HG03520 (cell line): ENCODE measurements at regions not wholly inside any gene's neighbourhood (a gene's known extent, or its start where the extent isn't known, plus 50 kb on each side); places are given as distances from the start of the nearest gene placed in this dataset.

Experiments
- ATAC-seq: cut with Tn5 transposase; IDR thresholded peaks from one replicate; pipeline ENCODE4 v1.9.1; 2021; ENCODE audit warnings: mild to moderate bottlenecking, moderate library complexity; ENCODE audit not compliant: unreplicated experiment

GRCh38 chr2:120912101-120912985, 176.7 kb downstream of the GLI2 start:
- ATAC-seq, result no peak

DNA sequence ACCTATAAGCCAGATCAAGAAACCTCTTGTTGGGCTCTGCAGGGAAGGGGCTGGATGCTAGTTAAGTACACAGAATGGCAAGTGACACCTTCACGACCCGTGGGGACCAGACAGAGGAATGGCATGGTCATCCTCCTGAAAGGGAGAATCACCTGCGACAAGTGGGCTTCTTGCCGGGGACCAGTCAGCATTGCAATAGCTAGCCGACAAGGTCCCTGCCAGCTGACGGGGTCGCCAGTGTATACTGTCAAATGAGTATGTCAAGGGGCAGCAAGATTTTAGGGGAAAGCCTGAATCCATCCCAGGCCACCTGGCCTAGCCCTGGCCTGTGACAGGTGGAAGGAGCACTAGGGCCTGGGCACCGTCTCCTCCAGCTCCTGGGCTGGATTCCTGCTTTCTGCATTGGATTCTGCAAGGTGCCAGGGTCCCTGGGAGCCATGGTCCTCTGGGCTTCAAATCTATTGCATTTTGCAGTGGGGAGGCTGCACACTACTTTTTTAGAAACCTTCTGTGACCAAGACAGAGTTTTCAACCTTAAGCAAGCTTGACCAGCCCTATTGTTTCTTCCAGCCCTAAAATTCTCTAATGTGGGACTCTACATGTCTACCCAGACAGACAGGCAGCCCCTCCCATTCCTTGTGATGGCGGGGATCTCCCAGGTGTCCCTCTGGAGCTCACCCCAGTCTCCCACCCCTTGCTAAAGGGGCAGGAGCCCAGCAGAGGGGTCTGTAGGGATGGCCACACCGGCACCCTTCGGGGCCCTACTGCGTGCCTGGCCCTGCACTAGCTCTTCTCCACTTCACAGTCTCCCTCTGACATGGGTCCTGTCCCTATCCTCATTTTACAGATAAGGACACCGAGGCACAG, 178.5 kb downstream of the GLI2 start:
- no peak for ATAC-seq

- no peak for ATAC-seq
Measured at GRCh38 chr2:120914839-120915521, 179.3 kb downstream of the GLI2 start.

DNA sequence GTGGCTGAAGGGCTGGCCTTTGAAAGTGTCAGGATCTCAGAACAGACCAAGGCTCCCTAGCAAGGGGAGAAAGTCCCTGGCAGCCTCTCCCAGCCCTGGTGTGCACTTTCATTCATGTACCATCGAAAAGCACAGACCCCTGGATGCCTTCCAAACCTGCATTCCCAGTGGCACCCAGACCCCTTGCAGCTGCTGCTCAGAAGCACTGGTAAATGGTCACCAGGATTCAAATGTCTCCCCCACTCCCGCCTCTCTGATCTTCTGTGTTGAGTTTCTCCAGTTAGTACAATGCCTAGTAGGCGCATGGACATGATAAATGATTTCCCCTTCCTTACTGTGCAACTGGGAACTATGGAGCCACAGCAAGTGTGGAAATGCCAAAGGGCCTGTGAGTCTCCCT, 180.0 kb downstream of the GLI2 start:
- ATAC-seq, result no peak

- ATAC-seq, result no peak
Measured at GRCh38 chr2:120916446-120916845, 180.8 kb downstream of the GLI2 start.

GRCh38 chr2:120917886-120918285, 182.2 kb downstream of the GLI2 start:
- no peak for ATAC-seq

DNA sequence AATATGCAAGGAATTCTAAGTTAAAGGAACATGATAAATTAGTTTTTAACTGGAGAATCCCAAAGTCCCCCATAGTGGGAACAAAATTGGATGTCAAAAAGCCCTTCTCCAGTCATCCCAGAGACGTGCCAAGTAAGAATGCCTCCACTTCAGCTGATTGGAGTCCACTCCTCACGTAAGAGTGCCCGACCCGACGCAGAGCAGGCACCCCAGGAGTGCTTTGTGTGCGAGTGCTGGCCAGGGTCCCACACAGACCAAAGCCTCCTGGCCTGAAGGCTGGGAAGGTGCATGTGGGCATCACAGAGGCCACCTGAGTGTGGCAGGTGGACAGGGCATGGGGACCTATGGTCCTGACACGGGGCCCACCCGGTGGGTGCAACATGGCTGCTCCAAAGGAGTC, 183.5 kb downstream of the GLI2 start:
- no peak for ATAC-seq

DNA sequence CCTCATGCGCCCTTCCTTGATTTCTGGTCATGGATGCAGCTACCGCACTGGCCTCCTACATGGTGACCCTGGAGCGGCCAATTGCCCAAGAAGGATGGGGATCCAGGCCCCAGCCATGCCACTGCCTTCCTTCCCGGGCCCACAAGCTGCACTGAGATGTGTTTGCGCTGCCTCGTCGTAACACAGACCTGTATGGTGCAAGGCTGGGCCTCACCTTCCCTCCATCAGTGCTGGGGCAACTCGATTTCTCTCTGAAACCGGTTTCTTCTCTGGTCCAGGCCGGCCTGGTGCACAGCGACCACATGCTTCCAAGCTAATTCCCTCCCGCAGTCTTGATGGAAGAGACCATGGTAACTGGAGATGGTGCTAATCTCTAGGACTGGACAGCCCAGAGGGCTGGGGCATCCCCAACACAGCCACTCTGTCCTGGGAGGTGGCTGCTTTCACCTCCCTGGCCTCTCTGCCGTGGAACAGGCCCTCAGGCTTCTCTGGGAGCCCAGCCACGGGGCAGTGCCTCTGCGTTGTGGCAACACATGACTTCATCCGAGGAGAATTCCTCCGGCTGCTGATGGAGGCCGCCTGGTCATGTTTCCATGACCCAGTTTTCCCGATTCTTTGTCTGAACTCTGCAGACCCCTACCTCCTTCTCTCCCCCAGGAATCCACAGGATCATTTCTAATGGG, 184.2 kb downstream of the GLI2 start:
- ATAC-seq, result no peak

DNA sequence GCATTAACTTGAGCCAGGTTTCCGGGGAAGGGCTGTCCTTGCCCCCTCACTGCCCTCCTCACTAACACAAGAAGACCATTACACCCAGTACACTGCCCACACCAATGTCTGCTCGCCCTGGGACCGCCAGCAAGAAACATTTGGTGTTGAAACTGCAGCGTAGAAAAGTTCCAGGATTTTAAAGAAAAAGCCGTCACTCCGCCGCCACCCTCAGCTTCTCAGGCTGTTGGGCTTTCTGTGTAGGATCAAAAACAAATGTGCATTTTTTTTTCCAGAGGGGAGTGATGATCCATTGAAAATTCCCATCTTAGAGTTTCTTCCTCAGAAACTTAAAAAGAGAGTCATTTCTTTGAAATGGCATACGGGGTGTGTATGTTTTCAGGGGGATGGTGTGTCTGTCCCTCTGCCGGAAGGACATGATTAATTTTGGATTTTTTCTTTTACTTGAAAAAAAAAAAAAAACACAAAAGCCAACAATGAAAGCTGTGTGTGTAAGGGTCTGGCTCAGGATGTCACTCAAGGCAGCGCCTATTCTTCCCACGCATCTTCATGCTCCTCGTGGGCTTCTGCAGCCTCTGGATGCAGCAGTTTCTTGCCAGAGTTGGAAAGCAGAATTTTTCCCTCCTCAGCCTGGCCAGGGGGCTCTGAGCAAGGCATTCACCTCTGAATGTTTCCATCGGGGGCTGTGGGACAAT, 184.9 kb downstream of the GLI2 start:
- no peak for ATAC-seq

GRCh38 chr2:120921457-120921856, 185.8 kb downstream of the GLI2 start:
- no peak for ATAC-seq

DNA sequence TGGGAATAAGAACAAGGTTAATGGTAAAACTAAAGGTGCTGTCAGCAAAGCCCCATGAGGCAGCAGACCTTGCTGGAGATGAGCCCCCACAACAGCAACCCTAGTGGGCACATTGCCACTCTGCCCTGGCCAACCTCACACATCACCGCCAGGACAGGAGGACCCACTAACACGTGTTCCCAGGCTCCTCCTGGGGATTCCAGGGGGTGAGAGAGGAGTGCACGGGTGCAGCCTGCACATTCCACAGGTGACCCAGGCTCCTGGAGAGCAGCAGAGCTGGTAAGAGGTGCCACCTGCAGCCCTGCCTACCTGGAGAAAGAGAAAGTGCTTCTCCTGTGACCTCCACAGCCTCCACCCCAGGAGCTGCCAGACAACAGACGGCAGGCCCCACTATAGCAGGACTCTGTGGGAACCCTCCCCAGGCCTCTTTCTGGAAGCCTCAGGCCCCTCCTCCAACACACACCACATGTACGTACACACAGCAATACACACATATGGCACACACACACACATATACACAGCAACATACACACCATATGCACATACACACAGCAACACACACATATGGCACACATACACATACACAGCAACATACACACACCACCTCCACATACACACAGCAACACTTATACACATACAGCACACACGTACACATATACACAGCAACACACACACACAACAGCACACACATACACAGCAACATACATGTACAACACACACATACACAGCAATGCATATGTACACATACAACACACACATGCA, 187.1 kb downstream of the GLI2 start:
- no peak for ATAC-seq

- no peak for ATAC-seq
Measured at GRCh38 chr2:120923426-120923825, 187.8 kb downstream of the GLI2 start.

GRCh38 chr2:120924924-120925323, 189.3 kb downstream of the GLI2 start:
- no peak for ATAC-seq

DNA sequence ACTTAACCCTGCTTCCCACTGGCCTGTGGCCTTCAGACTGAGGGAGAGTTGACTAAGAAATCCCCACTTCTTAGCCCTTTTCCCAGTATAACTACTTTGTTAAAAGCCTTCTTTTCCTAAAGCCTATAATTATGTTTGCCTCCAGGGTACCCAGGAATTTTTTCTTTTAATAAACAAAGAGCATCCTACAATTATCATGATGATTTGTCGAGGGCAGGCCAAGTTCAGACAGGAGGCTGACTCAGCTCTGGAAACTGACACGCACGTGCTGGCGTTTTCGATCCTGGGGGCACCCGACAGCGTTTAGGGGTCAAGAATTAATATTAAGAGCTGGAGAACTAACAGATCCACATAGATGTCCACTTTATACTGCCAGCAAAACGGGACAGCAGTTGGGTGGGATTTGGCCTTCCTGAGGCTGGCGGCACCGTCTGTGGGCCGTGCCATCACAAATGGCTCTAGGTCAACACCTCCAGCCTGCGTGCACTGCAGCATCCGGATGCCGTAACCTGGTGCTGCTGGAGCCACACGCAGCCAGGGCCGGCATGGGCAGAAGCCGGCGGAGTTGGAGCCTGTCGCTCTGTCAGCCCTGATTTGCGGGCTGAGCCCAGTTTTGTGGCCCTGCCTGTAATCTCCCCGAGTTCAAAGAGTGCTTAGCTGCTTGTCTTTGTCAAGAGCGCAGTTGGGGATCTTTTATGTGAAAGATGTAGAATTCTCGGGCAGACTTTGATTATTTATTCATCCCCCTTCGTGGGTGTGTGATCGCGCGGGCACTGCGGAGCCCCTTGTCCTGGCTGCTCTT, 191.0 kb downstream of the GLI2 start:
- ATAC-seq, result no peak

DNA sequence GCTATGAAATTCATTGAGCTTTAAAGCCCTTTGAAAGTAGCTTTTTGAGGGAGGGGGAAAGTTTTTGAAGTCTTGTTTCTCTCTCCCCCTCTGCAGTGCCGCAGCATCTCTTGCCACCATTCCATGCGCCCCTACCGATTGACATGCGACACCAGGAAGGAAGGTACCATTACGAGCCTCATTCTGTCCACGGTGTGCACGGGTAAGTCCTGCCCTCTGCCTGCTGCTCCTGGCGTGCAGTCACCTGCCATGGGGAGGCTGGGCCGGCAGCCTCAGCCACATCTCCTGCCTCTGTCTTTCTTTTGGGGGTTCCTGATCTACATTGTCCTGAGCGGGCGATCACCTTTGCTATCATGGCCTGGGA, 191.6 kb downstream of the GLI2 start:
- no peak for ATAC-seq

- no peak for ATAC-seq
Measured at GRCh38 chr2:120929829-120930228, 194.2 kb downstream of the GLI2 start.

DNA sequence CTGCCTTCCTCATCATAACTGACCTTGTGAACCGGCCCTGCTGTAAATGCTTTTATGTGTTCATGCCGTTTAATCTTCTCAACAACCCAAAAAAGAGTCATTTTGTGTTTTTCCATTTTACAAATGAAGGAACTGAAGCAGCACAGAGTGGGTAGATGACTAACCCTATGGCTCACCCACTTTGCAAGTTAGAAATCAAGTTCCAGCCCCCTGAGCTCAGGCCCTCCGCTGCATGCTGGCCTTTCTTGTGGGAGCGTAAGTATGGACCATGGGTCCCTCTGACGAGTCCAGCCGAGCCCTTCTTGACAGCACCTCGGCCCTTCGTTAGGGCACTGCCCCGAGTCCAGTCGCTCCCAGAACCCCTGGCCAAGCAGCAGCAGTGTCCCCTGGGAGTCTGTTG, 194.6 kb downstream of the GLI2 start:
- ATAC-seq, result no peak

- ATAC-seq, result no peak
Measured at GRCh38 chr2:120930864-120931263, 195.2 kb downstream of the GLI2 start.

DNA sequence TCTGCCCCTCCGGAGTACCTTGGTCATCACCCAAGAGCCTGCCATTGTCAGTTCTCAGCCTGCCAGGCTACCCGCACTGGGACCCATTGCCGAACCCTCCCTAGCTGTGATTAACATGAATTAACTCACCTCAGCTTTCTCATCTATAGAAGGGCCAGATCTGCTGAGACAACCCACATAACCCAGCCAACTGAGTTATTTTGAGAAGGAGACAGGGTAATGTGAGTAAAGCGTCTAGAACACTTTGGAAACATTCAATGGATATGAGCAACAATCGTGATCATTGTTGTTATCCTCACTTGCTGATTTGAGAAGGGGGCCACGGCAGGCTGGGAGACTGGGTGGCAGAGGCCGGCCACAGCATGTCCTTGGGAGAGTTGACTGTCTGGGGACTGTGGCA, 196.8 kb downstream of the GLI2 start:
- ATAC-seq, result no peak
